ENCODE measurements at regions not wholly inside any gene's neighbourhood (a gene's known extent, or its start where the extent isn't known, plus 50 kb on each side); places are given as distances from the start of the nearest gene placed in this dataset.

DNA sequence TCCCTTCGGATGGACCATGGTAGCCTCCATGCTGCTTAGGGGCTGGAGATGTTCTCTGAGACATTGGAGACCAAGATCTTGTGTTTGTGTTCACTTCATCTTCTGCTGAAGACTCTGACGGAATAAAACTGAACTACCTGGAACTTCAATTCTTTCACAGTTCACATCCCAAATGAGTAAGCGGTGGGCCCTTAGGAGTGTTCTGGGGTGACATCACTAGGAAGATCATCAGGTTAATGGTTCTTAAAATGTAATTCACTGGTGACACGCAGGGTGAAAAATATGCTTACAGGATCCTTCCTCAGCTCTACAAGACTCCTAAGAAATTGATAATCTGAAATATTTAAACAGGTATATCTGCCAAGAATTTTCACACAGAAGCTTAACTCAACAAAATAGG, 561.5 kb downstream of the SEMA5A start:
- no peak overlapping the region for H3K4me3 ChIP-seq
- TF ChIP-seq, protein P1, sequence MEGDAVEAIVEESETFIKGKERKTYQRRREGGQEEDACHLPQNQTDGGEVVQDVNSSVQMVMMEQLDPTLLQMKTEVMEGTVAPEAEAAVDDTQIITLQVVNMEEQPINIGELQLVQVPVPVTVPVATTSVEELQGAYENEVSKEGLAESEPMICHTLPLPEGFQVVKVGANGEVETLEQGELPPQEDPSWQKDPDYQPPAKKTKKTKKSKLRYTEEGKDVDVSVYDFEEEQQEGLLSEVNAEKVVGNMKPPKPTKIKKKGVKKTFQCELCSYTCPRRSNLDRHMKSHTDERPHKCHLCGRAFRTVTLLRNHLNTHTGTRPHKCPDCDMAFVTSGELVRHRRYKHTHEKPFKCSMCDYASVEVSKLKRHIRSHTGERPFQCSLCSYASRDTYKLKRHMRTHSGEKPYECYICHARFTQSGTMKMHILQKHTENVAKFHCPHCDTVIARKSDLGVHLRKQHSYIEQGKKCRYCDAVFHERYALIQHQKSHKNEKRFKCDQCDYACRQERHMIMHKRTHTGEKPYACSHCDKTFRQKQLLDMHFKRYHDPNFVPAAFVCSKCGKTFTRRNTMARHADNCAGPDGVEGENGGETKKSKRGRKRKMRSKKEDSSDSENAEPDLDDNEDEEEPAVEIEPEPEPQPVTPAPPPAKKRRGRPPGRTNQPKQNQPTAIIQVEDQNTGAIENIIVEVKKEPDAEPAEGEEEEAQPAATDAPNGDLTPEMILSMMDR (IDR thresholded peaks at IDR 0.05) = no peak
- no peak for DNase-seq (ENCODE audit: low spot score)

More for the DNA sequence above, 561.5 kb downstream of the SEMA5A start:
- no peaks in the 10 kb centered on the region for H3K27me3 ChIP-seq (replicated peaks; ENCODE audit: insufficient read depth)
- H3K9me3 ChIP-seq = no peaks in the 10 kb centered on the region
- no peaks in the 10 kb centered on the region for H3K4me1 ChIP-seq (ENCODE audit: control insufficient read depth in 1 of 2, low read depth in 2 of 2)
- H3K27ac ChIP-seq = no peak overlapping the region
- no peak for ATAC-seq (ENCODE audit: insufficient number of reproducible peaks, low FRiP score, low read depth)
- no peaks in the 10 kb centered on the region for H3K36me3 ChIP-seq

Measured in thoracic aorta (tissue), 2 donors.